ENCODE measurements at regions not wholly inside any gene's neighbourhood (a gene's known extent, or its start where the extent isn't known, plus 50 kb on each side); places are given as distances from the start of the nearest gene placed in this dataset.
"Not testable (repeated sequence)": the region's sequence is repeated elsewhere in the genome, so short reads cannot be mapped to it uniquely, and the experiment has no call there.

GRCh38 chr12:34406996-34407300 lies 384.7 kb downstream of the ALG10 start:
- no peak for DNase-seq (ENCODE audit: low spot score)

- DNase-seq (ENCODE audit: low spot score), result no peak
These were observed 385.5 kb downstream of the ALG10 start for GRCh38 chr12:34407813-34408212.

- DNase-seq (ENCODE audit: low spot score), result not testable (repeated sequence)
These were observed 409.2 kb downstream of the ALG10 start for GRCh38 chr12:34431509-34431908.

Measured in CD4-positive, alpha-beta T cell treated with Interleukin-6 at 100 ng/mL for 8 hours (primary cell).